Loucy (cell line): ENCODE measurements at regions not wholly inside any gene's neighbourhood (a gene's known extent, or its start where the extent isn't known, plus 50 kb on each side); places are given as distances from the start of the nearest gene placed in this dataset.

ENCODE experiments used
- H2AFZ ChIP-seq: fragments of 200-600 bp; sonication (generic); 2 replicates; pipeline ENCODE4 v1.6.0; 2016; ENCODE audit warnings: antibody characterized with exemption, mild to moderate bottlenecking, low read length, moderate library complexity
- H3F3A ChIP-seq: fragments of 200-600 bp; 2 replicates; pipeline ENCODE4 v1.6.0; 2016; ENCODE audit warnings: antibody characterized with exemption, low read depth, mild to moderate bottlenecking
- H3K27me3 ChIP-seq: fragments of 200-600 bp; sonication (generic); 2 replicates; pipeline ENCODE4 v1.6.1; 2014; ENCODE audit warnings: low read length, mild to moderate bottlenecking; ENCODE audit not compliant: insufficient read depth, poor library complexity, severe bottlenecking
- H3K36me3 ChIP-seq: fragments of 200-600 bp; sonication (generic); 2 replicates; pipeline ENCODE4 v1.6.1; 2016; ENCODE audit warnings: low read length; ENCODE audit not compliant: insufficient read depth
- H3K4me1 ChIP-seq: fragments of 200-600 bp; sonication (generic); 2 replicates; pipeline ENCODE4 v1.5.1; 2014; ENCODE audit warnings: low read length, mild to moderate bottlenecking; ENCODE audit not compliant: insufficient read depth, poor library complexity, severe bottlenecking
- H3K4me2 ChIP-seq: fragments of 200-600 bp; sonication (generic); 2 replicates; pipeline ENCODE4 v1.6.0; 2014; ENCODE audit warnings: antibody characterized with exemption, low read length, low read depth, mild to moderate bottlenecking; ENCODE audit not compliant: poor library complexity, severe bottlenecking
- H3K4me3 ChIP-seq: fragments of 200-600 bp; sonication (generic); 2 replicates; pipeline ENCODE4 v1.5.1; 2014; ENCODE audit warnings: low read length, mild to moderate bottlenecking, mixed read lengths; ENCODE audit not compliant: poor library complexity, severe bottlenecking
- H3K79me2 ChIP-seq: fragments of 200-600 bp; sonication (generic); 2 replicates; pipeline ENCODE4 v1.6.1; 2014; ENCODE audit warnings: low read length; ENCODE audit not compliant: insufficient read depth
- H3K9ac ChIP-seq: fragments of 200-600 bp; sonication (generic); 2 replicates; pipeline ENCODE4 v1.6.0; 2014; ENCODE audit warnings: mild to moderate bottlenecking, low read depth, low read length, moderate library complexity; ENCODE audit not compliant: poor library complexity, severe bottlenecking
- H3K9me2 ChIP-seq: fragments of 200-600 bp; sonication (generic); replicated peaks from 2 replicates; pipeline ENCODE4 v1.6.1; 2016; ENCODE audit warnings: low read depth, low read length, mixed read lengths
- H3K9me3 ChIP-seq: fragments of 200-600 bp; sonication (generic); 2 replicates; pipeline ENCODE4 v1.6.1; 2014; ENCODE audit warnings: mild to moderate bottlenecking, antibody characterized with exemption, low read length, low read depth; ENCODE audit not compliant: insufficient read depth
- H4K20me1 ChIP-seq: fragments of 200-600 bp; sonication (generic); 2 replicates; pipeline ENCODE4 v1.6.0; 2014; ENCODE audit warnings: antibody characterized with exemption, low read length, mild to moderate bottlenecking; ENCODE audit not compliant: insufficient read depth, poor library complexity, severe bottlenecking
- EZH2phosphoT487 ChIP-seq: fragments of 200-600 bp; IDR thresholded peaks from 2 replicates; pipeline ENCODE4 v1.6.1; 2018; ENCODE audit warnings: antibody characterized with exemption, mild to moderate bottlenecking, moderate library complexity, borderline replicate concordance
- TF ChIP-seq, protein P1 (sequence below): fragments of 200-600 bp; sonication (generic); conservative IDR thresholded peaks from 2 replicates; pipeline ENCODE4 v1.5.1; 2014; ENCODE audit warnings: mild to moderate bottlenecking, antibody characterized with exemption, low read length

DNA sequence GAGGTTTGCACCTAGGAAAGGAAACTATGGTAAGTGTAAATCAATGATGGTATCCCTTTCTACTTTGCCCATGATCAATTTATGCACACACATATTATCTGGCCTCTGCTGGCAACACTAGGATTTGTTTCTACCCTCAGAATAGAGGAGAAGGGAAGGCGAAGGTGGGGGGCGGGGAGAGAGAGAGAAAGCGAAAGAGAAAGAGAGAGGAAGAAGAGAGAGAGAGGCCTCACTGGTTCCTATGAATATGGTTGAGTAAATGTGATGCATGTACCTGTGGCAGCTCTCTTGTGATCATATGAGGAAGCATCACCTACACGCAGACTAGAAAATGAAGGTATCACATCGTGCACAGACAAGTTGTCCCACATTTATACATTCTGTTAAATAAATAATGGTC, 882.0 kb upstream of the SLITRK6 start:
- TF ChIP-seq EZH2phosphoT487, result no peak
- TF ChIP-seq, protein P1, sequence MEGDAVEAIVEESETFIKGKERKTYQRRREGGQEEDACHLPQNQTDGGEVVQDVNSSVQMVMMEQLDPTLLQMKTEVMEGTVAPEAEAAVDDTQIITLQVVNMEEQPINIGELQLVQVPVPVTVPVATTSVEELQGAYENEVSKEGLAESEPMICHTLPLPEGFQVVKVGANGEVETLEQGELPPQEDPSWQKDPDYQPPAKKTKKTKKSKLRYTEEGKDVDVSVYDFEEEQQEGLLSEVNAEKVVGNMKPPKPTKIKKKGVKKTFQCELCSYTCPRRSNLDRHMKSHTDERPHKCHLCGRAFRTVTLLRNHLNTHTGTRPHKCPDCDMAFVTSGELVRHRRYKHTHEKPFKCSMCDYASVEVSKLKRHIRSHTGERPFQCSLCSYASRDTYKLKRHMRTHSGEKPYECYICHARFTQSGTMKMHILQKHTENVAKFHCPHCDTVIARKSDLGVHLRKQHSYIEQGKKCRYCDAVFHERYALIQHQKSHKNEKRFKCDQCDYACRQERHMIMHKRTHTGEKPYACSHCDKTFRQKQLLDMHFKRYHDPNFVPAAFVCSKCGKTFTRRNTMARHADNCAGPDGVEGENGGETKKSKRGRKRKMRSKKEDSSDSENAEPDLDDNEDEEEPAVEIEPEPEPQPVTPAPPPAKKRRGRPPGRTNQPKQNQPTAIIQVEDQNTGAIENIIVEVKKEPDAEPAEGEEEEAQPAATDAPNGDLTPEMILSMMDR, result no peak
- Histone ChIP-seq H3K27me3 (no peaks in the 10 kb centered on the region), H3K36me3 (no peaks in the 10 kb centered on the region), H3K4me1 (no peaks in the 10 kb centered on the region), H2AFZ (peak overlapping the region; percentile 68; the same call in 1 of the 2 replicates), H3K79me2 (no peaks in the 10 kb centered on the region), H3K9me2 (no peaks in the 10 kb centered on the region), H3K9me3 (no peaks in the 10 kb centered on the region), H3K9ac (no peak overlapping the region), H3K4me3 (peak overlapping the region; percentile 59), H3F3A (no peaks in the 10 kb centered on the region), H4K20me1 (no peaks in the 10 kb centered on the region), H3K4me2 (peak overlapping the region; percentile 56)

- Histone ChIP-seq H2AFZ (no peak overlapping the region), H3K27me3 (no peaks in the 10 kb centered on the region), H3K4me3 (no peak overlapping the region), H3K4me1 (no peaks in the 10 kb centered on the region), H3K9ac (no peak overlapping the region), H3K79me2 (no peaks in the 10 kb centered on the region), H3K4me2 (no peak overlapping the region), H3K36me3 (no peaks in the 10 kb centered on the region), H3K9me2 (no peaks in the 10 kb centered on the region), H4K20me1 (no peaks in the 10 kb centered on the region), H3F3A (no peaks in the 10 kb centered on the region), H3K9me3 (no peaks in the 10 kb centered on the region)
- TF ChIP-seq, protein P1, result no peak
- TF ChIP-seq EZH2phosphoT487, result no peak
Observed at GRCh38 chr13:86684402-86684801, 885.2 kb upstream of the SLITRK6 start.

DNA sequence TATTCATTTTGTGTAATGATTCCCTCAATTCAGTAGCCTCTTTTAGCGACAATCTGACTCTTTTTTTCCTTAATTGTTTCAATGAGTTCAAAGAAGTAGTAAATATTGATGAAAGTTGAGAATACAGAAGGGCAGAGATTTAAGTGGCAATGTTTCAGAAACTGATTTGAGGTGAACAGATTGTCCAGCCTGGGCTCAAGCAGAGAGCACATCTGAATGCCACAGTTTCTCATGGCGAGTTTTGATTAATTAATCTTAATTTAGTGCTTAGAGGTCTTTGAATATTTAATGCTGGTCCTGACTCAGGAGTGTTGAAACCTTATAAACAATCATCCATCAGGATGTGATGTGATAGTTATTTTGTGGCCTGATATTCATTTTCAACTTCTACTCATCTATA, 890.7 kb upstream of the SLITRK6 start:
- Histone ChIP-seq H2AFZ (no peak overlapping the region), H3F3A (no peaks in the 10 kb centered on the region), H4K20me1 (no peaks in the 10 kb centered on the region), H3K79me2 (no peaks in the 10 kb centered on the region), H3K4me2 (no peak overlapping the region), H3K9me3 (no peaks in the 10 kb centered on the region), H3K27me3 (no peaks in the 10 kb centered on the region), H3K9me2 (no peaks in the 10 kb centered on the region), H3K36me3 (no peaks in the 10 kb centered on the region), H3K4me1 (no peaks in the 10 kb centered on the region), H3K4me3 (no peak overlapping the region), H3K9ac (no peak overlapping the region)
- TF ChIP-seq, protein P1, result no peak
- TF ChIP-seq EZH2phosphoT487, result no peak
